Type B pancreatic cell (in vitro differentiated cells): ENCODE measurements at regions not wholly inside any gene's neighbourhood (a gene's known extent, or its start where the extent isn't known, plus 50 kb on each side); places are given as distances from the start of the nearest gene placed in this dataset.

Source experiments
- DNase-seq: peaks from one replicate; pipeline ENCODE4 v3.0.0; 2021; ENCODE audit warnings: mixed read lengths; ENCODE audit not compliant: unreplicated experiment; ENCODE audit errors: extremely low spot score
- H3K27ac Mint-ChIP-seq: 2 replicates; pipeline ENCODE4 v1.8.0; 2021; ENCODE audit warnings: mild to moderate bottlenecking, mixed read lengths
- H3K27me3 Mint-ChIP-seq: 2 replicates; pipeline ENCODE4 v1.8.0; 2021; ENCODE audit warnings: mixed read lengths
- H3K36me3 Mint-ChIP-seq: 2 replicates; pipeline ENCODE4 v1.8.0; 2021; ENCODE audit warnings: mixed read lengths
- H3K4me1 Mint-ChIP-seq: one replicate; pipeline ENCODE4 v1.8.0; 2021; ENCODE audit warnings: mixed read lengths; ENCODE audit not compliant: unreplicated experiment
- H3K4me3 Mint-ChIP-seq: 2 replicates; pipeline ENCODE4 v1.8.0; 2021; ENCODE audit warnings: mild to moderate bottlenecking, mixed read lengths
- H3K9me3 Mint-ChIP-seq: 2 replicates; pipeline ENCODE4 v1.8.0; 2021; ENCODE audit warnings: mixed read lengths
- CTCF ChIP-seq: fragments of 200-600 bp; sonication (generic); conservative IDR thresholded peaks from 2 replicates; pipeline ENCODE4 v1.5.0; 2021; ENCODE audit warnings: antibody characterized with exemption, mild to moderate bottlenecking

GRCh38 chr5:141757402-141757801, 75.4 kb upstream of the ARAP3 start:
- peak; percentile 62 for TF ChIP-seq CTCF

GRCh38 chr5:141756196-141756595, 74.2 kb upstream of the ARAP3 start:
- Mint-ChIP-seq H3K4me3 (no peak overlapping the region), H3K36me3 (no peaks in the 10 kb centered on the region), H3K4me1 (peaks cover 8% of the 10 kb centered on the region), H3K27me3 (peaks cover 55% of the 10 kb centered on the region), H3K27ac (no peak overlapping the region), H3K9me3 (no peaks in the 10 kb centered on the region)
- DNase-seq = no peak
- no peak for TF ChIP-seq CTCF

More at GRCh38 chr5:141757402-141757801, 75.4 kb upstream of the ARAP3 start:
- Mint-ChIP-seq H3K9me3 (no peaks in the 10 kb centered on the region), H3K4me1 (peaks cover 8% of the 10 kb centered on the region), H3K36me3 (no peaks in the 10 kb centered on the region), H3K4me3 (no peak overlapping the region), H3K27me3 (peaks cover 54% of the 10 kb centered on the region), H3K27ac (no peak overlapping the region)
- DNase-seq = no peak

- Mint-ChIP-seq H3K4me1 (peaks cover 8% of the 10 kb centered on the region), H3K4me3 (no peak overlapping the region), H3K36me3 (no peaks in the 10 kb centered on the region), H3K9me3 (no peaks in the 10 kb centered on the region), H3K27me3 (peaks cover 53% of the 10 kb centered on the region), H3K27ac (no peak overlapping the region)
- no peak for TF ChIP-seq CTCF
- DNase-seq = no peak
These were observed 72.1 kb upstream of the ARAP3 start for GRCh38 chr5:141753971-141754713.

GRCh38 chr5:141753143-141753970, 71.3 kb upstream of the ARAP3 start:
- Mint-ChIP-seq H3K4me3 (no peak overlapping the region), H3K4me1 (peaks cover 4% of the 10 kb centered on the region)

More at GRCh38 chr5:141753143-141753970, 71.3 kb upstream of the ARAP3 start:
- H3K36me3 Mint-ChIP-seq = no peaks in the 10 kb centered on the region
- no peaks in the 10 kb centered on the region for H3K9me3 Mint-ChIP-seq
- no peak for DNase-seq
- H3K27ac Mint-ChIP-seq = no peak overlapping the region
- peaks cover 55% of the 10 kb centered on the region for H3K27me3 Mint-ChIP-seq
- TF ChIP-seq CTCF = no peak
